22Rv1 (cell line): ENCODE measurements at regions not wholly inside any gene's neighbourhood (a gene's known extent, or its start where the extent isn't known, plus 50 kb on each side); places are given as distances from the start of the nearest gene placed in this dataset.

Experiments
- CTCF ChIP-seq: fragments of 450-650 bp; IDR thresholded peaks from 2 replicates; pipeline ENCODE4 v1.5.1; 2017; ENCODE audit warnings: mild to moderate bottlenecking
- ZFX ChIP-seq: fragments of 450-650 bp; IDR thresholded peaks from 2 replicates; pipeline ENCODE4 v1.6.1; 2017; ENCODE audit warnings: antibody characterized with exemption, borderline replicate concordance

- no peak for TF ChIP-seq CTCF
- TF ChIP-seq ZFX: no peak
These were observed 376.7 kb downstream of the GABRG2 start for GRCh38 chr5:162444129-162444762.
